ENCODE measurements at regions not wholly inside any gene's neighbourhood (a gene's known extent, or its start where the extent isn't known, plus 50 kb on each side); places are given as distances from the start of the nearest gene placed in this dataset.

DNA sequence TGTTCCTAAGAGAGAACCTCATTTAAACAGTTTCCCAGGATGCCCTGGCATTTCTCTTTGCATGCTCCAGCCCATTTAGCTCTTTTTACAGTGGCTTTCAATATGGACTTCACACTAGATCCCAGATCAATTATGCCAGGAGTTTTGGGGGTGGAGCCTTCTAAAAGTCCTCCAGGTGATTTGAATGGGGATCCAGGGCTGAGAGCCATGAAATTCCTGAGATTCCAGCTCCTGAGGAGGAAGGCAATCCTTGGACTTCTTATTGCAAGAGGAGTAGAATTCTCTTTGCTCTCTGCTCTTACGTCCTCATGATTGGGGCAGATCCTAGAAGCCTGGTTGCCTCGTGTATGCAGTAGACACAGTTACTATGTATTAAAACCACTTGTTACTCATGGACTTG is 184.2 kb downstream of the DHX35 start:
- DNase-seq (ENCODE audit: low spot score), result no peak

DNA sequence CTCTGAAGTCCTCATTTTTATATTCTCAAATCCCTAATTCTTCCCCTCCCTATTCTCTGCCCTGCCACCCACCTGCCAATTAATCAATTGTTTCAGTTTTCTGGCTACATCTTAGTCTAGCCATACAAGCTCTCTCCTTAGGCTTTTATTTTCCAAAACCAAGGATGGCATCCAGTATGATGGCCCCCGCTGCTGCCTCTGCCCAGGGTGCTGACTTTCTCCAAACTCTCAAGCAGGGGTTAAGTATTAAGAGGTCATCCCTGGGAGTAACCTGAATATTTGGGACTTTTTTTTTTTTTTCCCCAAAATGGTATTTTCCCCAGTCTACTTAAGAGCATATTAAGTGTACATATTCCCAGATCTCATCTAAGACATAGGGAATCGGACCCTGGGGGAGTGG is 183.8 kb downstream of the DHX35 start:
- DNase-seq (ENCODE audit: low spot score), result no peak

DNA sequence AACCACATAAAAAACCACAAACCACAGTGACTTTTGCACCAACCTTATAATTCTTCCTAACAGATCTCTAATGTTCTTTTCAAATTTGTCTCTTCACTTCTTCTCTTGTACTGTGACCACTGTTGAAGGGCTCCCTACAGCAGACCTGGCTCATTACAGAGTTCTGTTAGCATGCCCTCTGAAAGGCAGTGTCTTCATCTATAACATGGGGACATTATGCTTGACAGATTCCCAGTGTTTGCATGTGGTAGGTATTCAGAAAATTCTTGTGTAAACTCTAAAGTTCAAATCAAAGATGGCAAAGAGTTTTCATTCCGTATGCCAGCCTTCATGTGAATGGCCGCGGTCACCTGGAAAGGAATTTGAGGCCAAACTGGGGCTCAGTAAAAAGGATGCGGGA is 182.6 kb downstream of the DHX35 start:
- DNase-seq (ENCODE audit: low spot score), result no peak

DNA sequence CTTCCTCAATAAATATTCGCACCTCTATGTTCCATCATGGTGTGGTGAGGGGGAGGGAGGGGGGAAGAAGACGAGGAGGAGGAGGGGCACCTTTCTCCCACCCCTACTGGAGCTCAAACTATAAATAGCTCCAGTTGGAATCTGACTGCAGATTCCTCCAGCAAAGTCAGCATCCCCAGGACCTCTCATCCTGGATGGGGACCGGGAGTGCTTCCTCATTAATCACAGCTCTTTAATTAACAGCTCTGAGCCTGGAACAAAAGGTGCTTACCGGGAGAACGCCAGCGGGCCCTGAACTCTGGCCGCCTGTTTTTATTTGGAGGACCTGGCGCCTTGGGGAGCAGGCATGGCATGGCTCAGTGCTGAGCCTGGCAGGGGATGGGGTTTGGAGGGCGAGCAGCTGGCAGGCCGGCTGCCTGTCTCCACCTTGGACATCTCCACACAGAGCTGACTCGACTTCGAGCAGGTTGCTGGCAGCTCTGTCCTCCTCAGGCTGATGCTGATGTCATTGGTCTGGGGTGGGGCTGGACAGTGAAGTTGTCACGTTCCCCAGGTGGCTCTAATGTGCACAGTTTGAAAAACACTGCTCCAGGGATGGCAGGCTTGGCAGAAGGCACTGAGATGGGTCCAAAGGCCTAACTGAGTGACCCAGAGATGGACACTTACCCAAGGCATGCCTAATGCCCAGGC is 180.4 kb downstream of the DHX35 start:
- no peak for DNase-seq (ENCODE audit: low spot score)

DNA sequence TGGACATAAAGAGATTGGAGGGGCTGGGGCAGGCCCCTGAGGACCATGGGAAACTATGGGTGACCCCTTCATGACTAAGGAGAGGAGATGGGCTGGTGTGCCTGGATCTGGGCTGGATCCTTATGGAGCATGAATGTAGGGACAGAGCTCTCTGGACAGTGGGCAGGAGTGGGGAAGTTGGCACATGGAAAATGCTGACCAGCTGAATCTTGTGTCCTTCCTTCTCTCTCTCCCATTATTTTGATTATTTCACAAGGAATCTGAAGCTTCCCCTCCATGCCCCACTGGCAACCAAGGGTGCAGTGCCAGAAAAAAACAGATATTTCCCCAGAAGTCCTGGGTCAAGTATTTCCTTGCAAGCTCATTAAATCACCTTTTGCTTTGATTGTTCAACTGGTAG is 175.2 kb downstream of the DHX35 start:
- no peak for DNase-seq (ENCODE audit: low spot score)

DNA sequence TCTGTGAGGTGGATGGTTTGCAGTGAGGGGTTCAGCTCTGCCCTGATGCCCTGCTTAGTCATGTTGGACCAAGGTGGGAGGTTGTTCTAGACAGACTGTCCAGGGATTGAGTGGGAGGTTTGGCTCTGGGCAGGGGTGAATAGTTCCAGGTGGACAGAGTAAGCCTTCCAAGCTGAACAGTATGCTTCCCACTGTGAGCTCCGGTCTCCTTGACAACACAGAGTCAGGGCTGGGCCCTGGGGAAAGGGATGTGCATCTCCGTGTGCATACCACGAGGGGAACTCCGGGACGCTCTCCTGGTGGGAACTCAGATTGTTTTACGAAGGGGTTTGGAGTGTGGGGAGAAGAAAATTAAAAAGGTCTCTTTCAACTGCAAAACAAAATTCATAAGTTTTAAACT is 174.7 kb downstream of the DHX35 start:
- DNase-seq (ENCODE audit: low spot score), result no peak

DNA sequence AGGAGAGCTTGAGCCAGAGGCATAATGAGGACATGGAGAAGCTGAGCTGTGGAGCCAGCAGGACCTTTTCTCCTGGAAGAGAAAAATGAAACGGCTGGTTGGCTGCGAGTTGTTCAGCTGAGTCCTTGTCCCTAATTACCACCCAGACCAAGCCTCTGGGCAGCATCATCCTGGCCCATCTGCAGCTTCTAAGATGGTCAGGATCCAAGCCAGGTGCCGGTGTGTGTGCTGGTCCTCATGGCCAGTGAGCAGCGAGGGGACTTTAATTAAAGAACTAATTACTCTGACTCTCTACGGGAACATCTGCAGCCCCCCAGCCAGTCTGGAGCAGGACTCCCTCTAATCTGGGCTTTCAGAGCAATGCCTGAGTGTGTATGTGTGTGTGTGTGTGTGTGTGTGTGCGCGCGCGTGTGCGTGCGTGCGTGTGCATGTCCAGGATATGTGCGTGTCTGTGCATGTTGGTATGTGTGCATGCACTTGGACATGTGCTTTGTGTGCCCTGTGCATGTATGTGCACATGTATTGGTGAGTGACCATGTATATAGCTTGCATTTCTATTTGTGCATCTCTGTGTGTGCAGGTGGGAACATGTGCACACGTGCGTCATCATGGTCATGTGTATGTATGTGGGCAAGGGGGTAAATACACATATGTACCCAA is 173.9 kb downstream of the DHX35 start:
- no peak for DNase-seq (ENCODE audit: low spot score)

DNA sequence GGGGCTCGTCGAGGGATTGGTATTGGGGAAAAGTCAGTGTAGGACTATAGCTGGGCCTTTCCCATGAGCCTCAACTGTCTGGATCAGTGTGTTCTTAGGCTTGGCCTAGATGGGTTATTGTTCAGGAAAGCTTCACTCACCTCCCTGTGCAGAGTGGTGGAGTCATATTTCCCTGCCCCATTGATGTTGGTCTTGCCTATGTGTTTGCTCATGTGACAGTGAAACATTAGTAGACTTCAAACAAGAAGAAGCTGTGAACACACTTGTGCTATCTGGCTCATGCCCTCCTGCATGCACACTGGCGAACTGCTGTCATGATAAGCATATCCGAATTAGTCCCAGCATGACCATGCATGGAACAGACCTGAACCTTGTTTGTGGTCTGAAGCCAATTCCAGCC is 171.1 kb downstream of the DHX35 start:
- no peak for DNase-seq (ENCODE audit: low spot score)

DNA sequence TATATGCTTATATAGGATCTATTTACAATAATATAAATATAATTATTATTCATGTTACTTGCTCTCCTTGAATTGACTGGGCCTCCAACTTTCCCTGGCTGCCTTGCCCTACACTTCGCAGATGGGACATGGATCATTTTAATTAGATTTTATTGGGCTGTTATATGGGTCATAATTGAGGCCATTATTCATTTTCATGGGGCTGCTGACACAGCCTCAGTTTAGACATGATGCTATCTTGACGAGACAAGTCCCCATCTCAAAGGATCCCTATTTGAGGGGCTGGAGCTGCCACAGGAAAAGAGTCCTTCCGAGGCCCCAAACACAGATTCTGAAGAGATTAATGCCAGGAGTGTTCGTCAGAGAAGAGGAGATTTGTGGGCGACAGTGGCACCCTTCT is 170.4 kb downstream of the DHX35 start:
- no peak for DNase-seq (ENCODE audit: low spot score)

DNA sequence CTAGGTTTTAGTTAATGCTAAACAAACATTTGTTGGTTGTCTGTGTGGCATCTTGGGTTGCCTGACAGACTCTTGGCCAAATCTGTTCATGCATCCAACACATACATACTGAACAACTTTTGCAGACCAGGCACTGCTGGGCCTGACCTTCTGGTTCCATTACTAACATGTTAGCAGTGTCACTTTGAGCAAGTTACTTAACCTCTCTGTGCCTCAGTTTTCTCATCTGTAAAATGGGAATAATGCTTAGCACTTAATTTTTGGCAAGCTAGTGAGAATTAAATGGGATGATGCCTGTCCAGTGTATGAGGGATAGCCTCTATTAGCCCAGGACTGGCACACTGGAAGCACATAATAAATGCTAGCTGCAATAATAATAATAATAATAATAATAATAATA is 169.9 kb downstream of the DHX35 start:
- DNase-seq (ENCODE audit: low spot score), result no peak

DNA sequence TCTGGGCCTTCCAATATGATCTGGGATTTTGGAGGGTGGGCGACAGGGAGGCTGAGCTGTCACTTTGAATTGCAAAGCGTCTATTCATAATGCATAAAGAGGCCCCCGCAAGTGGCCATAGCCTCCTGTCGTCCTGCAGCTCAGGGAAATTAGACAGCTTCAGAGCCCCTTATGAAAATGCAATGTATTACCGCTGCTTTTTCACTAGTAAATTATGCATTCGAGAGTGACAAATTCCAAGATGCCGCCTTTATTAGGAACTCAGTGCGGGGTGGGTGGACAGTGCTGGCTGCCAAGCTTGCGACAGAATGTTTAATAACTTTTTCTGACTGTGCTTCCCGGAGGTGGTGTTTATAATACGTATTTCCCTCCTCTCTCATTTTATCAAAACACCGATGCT is 168.5 kb downstream of the DHX35 start:
- DNase-seq (ENCODE audit: low spot score), result no peak

DNA sequence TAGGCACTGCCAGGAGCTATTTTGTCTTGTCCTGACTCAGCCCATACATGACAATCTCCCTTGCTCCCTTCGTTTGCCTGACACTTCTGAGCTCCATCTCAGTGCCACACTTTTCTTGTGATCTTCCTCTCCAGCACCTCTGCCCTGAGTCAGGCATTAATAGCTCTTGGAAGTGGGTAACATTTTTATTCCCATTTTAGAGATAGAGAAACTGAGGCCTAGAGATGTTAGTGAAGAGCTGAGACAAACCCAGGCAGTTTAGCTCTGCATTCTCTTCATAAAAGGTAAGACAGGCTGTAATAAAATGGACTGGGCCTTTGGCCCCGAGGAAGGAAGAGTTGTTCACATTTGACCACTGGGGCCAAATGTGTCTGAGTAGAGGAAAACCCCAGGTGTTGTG is 167.4 kb downstream of the DHX35 start:
- no peak for DNase-seq (ENCODE audit: low spot score)

DNA sequence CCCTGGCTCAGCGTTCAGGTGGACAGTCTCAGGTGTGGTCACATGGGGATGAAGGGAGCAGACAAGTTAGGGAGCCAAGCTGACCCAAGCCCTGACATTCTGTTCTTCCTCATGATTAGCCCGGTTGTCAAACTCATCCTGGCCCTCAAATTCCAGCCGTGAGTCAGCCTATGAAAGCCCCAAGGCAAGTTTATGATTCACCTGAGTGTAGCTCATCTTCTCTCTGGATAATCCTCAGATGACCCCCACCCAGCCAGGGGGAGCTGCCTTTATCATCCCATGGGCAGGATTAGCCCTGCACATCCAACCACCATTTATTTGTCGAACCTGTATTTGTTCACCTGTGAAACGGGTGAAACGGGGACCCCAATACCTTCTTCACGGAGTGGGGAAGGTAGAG is 161.9 kb downstream of the DHX35 start:
- DNase-seq (ENCODE audit: low spot score), result no peak

DNA sequence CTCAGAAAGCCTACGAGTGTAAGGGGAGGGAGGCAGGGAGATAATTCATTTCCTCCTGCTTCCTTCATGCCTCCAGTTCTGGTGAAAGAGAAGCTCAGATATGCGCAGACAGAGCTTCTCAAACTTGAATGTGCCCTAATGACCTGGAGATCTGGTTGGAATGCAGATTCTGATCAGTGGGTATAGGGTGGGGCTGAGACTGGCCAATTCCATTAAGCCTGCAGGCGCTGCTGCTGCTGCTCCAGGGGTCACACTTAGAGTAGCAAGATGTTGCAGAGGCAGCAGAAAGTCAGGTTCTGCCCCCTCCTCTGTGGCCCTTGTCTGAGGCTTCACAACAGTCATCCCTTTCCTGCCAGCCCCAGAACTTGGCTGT is 161.0 kb downstream of the DHX35 start:
- no peak for DNase-seq (ENCODE audit: low spot score)

DNA sequence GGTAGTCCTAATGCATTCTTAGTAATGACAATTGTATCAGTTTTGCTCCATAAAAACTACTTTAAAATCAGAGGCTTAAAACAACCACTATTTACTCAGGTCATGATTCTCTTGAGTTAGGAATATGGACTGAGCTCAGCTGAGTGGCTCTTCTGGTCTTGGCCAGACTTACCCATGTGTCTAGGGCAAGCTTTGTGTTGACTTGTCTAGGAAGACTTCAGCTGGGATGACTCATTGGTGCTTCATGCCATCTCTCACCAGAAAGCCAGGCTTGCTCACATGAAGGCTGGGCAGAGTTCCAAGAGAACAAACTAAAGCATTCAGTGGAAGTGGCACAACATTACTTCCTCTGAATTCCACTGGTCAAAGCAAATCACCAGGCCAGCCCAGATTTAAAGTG is 155.3 kb downstream of the DHX35 start:
- no peak for DNase-seq (ENCODE audit: low spot score)

DNA sequence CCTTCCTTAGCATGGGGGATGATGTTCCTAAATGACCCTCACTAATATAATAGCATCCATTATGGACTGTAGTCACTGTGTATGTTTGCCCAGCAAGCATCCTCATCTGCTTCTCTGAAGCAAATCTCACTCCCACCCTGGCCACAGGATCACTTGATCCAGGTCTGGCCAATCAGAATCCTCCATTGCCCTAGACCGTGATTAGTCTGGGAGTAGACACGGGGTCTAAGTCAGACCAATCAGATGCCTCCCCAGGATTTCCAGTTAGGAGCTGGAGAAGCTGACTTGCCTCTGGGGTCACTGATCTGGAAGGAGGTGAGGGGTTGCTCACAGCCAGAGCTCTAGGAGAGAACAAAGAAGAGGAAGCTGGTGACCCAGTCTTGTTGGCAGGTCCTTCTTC is 153.9 kb downstream of the DHX35 start:
- DNase-seq (ENCODE audit: low spot score), result no peak

DNA sequence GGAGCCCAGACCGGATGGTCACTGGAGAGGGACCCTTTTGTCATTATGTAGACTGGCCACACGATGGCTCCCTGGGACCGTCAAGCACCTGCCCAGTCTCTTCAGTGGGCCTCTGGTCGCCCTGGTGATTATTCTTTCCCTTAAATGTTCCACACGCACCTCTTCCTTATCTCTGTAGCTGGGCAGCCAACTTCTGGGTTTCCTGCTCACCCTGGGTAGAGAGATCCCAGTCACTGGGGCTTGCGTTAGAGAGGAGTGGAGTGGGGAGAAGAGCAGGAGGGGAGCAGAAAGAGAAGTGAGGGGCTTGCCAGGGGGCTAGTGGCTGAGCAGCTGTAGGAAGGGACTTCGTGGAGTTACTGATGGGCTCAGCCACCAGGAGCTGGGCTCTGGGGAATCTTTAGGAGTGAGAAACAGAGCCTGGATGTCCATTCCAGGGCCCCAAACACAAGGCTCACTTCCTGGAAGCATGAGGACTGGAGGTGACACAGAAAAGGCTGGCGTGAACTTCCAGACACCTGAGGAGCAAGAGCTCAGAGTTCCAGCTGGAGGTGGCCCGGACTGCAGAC is 150.1 kb downstream of the DHX35 start:
- peak; percentile 3 for DNase-seq (ENCODE audit: low spot score)

DNA sequence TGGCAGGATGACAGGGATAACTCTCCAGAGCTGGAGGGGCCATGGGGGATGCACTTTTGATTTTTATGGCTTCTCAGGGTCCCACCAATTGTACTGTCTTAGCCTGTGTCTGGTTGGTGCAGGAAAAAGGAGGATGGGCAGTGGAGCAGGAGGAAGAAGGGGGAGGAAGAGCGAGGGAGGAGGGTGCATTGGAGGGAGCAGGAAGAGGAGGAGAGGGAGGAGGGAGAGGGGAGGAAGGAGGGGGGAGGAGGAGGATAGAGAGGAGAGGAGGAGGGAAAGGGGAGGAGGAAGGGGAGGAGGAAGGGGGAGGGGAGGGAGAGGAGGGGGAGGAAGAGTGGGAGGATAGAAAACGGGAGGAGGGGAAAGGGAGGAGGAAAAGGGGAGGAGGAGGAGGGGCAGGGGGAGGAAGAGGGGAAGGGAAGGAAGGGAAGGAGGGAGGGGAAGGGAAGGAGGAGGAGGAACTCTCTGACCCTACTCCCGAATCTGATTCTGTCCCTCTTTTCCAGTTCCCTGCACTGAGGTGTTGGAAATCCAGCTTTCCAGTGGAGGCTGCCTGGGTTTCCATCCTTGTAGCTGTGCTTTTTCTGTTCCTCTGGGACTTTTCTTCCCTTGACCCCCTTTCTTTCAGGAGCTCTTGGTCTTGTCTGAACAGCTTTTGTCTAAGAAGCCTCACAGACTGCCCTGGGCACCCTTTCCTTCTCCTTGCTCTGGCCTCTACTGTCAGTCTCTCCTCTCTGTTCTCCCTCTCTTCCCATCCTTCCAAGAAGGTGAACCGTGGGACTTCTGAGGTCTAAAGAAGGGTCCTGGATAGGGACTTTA is 149.4 kb downstream of the DHX35 start:
- DNase-seq (ENCODE audit: low spot score), result no peak

DNA sequence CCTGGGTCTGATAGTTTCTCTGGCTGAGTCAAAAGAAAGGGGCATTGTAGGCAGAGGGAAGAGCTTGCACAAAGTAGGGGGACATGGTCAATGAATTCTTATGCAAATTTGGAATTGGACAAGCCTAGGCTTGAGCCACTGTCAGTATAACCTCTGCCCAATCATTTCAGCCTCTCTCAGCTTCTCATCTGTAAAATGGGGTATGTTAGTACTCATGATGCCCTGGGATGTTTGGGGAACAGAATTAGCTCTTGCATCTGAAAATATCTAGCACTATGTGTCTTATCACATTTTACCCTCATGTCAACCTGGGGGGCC is 148.6 kb downstream of the DHX35 start:
- DNase-seq (ENCODE audit: low spot score), result no peak

DNA sequence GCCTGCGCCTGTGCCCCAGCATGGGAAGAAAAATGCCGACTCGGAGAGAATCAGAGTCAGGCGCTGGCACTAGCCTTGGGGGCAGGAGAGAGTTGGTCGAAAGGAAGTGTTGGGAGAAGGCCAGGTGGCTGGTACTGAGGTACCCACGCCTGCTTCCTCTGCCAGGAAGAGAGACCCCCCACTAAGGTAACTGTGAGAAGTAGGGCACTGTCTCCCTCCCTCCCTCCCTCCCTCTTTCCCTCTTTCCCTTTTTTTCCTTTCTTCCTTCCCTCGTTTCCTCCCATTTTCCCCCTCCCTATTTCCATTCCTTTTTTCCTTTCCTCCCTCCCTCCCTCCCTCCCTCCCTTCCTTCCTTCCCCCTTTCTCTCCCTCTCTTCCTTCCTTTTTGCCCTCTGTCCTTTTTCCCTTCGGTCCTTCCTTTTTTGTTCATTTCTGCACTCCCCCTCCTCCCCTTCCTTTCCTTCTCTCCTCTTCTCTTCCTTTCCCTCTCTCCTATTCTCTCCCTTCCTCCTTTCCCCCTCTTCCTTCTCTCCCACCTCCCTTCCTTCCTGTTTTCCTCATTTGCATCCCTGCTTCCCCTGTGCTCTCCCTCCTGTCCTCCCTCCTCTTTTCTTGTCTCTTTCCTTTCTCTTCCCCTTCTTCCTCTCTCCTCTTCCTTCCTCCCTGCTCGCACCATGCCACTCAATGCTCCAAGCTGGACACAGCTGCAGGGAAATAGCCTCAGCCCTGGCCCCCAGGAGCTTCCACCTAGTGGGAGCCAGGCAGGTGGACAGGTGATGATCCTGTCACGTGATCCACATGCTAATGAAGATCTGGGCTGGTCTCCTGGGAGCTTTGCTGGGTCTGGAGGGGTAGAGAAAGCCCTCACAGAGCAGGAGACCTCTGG is 148.0 kb downstream of the DHX35 start:
- DNase-seq (ENCODE audit: low spot score), result no peak

DNA sequence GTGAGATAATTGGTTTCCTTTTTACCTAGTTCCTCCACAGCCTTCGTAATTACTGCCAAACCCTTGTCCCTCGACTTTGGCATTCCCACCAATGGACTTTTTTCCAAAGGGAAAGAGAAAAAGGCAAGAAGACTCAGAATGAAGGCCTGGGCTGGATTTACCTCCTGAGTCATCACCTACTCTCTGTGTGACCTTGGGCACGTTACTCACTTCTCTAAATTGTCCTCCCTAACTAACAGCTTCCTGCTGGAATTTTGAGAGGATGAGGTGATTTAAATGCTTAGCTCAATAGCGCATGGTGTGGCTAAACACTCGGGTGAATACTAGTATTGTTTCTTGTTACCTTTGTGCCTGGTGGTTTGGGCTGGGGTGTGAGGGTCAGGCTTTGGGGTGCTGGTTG is 146.6 kb downstream of the DHX35 start:
- no peak for DNase-seq (ENCODE audit: low spot score)

DNA sequence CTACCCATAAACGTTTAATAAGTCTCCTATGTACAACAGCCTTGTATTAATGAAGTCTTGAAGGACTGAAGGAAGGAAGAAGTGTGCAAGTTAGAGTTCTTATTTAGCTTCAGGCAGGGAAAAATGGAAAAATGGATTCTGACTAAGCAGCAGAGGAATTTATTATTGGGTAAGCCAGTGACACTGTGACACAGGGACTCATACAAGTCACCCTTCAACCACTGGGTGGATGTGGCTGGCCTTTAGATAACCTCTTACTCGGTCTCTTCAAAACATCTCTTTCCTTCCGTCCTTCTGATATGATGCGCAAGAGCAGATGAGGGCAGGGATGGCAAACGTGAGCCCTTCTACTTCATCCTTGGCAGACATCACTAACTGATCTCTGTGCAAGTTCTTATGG is 145.6 kb downstream of the DHX35 start:
- DNase-seq (ENCODE audit: low spot score), result no peak
